ENCODE measurements at regions not wholly inside any gene's neighbourhood (a gene's known extent, or its start where the extent isn't known, plus 50 kb on each side); places are given as distances from the start of the nearest gene placed in this dataset.

- WGBS, 2 experiments (ENCODE audit: insufficient coverage in 2 of 2): 96 to 97% methylated on average over 4 to 6 of the region's 7 CpGs
Observed at GRCh38 chr1:81032374-81032773, 768.4 kb upstream of the ADGRL2 start.

DNA sequence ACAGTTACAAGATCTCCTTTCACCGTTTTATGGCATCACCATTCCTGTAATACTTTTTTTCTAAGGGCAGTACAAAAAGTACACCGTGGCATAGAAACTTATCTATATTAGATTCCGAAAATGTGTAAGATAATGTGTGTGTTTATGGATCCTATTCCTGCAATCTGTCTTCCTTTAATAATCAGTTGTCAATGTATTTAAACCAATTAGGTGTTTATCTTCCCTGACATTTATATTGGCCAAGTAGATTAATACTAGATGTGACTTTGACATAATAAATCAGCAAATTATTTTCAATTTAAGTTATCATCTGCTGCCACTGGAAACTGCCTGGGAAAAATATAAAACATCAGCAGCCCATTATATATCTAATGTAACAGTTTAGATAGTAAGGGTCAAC lies 770.3 kb upstream of the ADGRL2 start:
- no CpG with 5 or more reads among the region's 3 CpGs for whole genome bisulfite sequencing, 2 experiments (ENCODE audit: insufficient coverage in 2 of 2)
- Histone ChIP-seq H3K9me3 (ENCODE audit: control insufficient read depth, low read length) (no peaks in the 10 kb centered on the region), H3K4me3 (ENCODE audit: extremely low read depth, insufficient read depth, low read length, poor library complexity, severe bottlenecking) (no peak overlapping the region), H3K4me1 (ENCODE audit: control insufficient read depth, insufficient read depth, low read length, poor library complexity, severe bottlenecking) (no peaks in the 10 kb centered on the region), H3K36me3 (ENCODE audit: control insufficient read depth, insufficient read depth, low read length) (no peaks in the 10 kb centered on the region), H3K27ac (ENCODE audit: low read depth, low read length, severe bottlenecking) (no peak overlapping the region)

More at GRCh38 chr1:81032374-81032773, 768.4 kb upstream of the ADGRL2 start:
- Histone ChIP-seq H3K4me1 (ENCODE audit: control insufficient read depth, insufficient read depth, low read length, poor library complexity, severe bottlenecking) (no peaks in the 10 kb centered on the region), H3K36me3 (ENCODE audit: control insufficient read depth, insufficient read depth, low read length) (no peaks in the 10 kb centered on the region), H3K9me3 (ENCODE audit: control insufficient read depth, low read length) (no peaks in the 10 kb centered on the region), H3K4me3 (ENCODE audit: extremely low read depth, insufficient read depth, low read length, poor library complexity, severe bottlenecking) (no peak overlapping the region), H3K27ac (ENCODE audit: low read depth, low read length, severe bottlenecking) (no peak overlapping the region)

- Histone ChIP-seq H3K4me3 (ENCODE audit: extremely low read depth, insufficient read depth, low read length, poor library complexity, severe bottlenecking) (no peak overlapping the region), H3K4me1 (ENCODE audit: control insufficient read depth, insufficient read depth, low read length, poor library complexity, severe bottlenecking) (no peaks in the 10 kb centered on the region), H3K27ac (ENCODE audit: low read depth, low read length, severe bottlenecking) (no peak overlapping the region), H3K9me3 (ENCODE audit: control insufficient read depth, low read length) (no peaks in the 10 kb centered on the region), H3K36me3 (ENCODE audit: control insufficient read depth, insufficient read depth, low read length) (no peaks in the 10 kb centered on the region)
- whole genome bisulfite sequencing, 2 experiments (ENCODE audit: insufficient coverage in 2 of 2): 80% methylated on average over 1 of the region's 1 CpG; no CpG with 5 or more reads in 1 of the 2 experiments
Observed at GRCh38 chr1:81029266-81029665, 771.5 kb upstream of the ADGRL2 start.

DNA sequence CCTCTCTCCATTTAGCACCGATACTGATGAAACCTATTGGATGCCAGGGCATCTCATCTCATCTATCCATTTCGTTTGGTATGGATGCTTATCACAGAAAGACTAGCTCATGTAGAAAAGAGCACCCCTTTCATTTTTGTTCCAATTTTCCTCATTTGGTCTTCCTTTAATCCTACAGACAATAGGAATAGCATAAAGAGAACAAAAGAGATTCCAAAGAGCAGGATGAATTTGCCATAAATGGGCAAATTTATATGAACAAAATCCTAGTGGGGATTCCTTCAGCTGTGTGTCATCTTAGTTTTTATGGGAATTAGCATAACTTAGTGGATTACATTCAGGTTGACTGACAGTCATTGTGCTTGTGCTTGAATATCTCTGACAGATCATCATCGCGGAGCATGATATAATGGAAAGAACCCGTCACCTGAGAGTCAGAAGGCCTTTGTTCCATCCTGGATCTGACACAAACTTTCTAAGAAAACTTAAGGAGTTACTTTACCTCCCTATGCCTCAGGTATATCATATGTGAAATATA lies 777.5 kb upstream of the ADGRL2 start:
- peaks cover 3% of the 10 kb centered on the region for H3K4me1 ChIP-seq (ENCODE audit: control insufficient read depth, insufficient read depth, low read length, poor library complexity, severe bottlenecking)
- WGBS, 2 experiments (ENCODE audit: insufficient coverage in 2 of 2): 90 to 94% methylated on average over 4 of the region's 5 CpGs
- H3K4me3 ChIP-seq (ENCODE audit: extremely low read depth, insufficient read depth, low read length, poor library complexity, severe bottlenecking): no peak overlapping the region
- no peaks in the 10 kb centered on the region for H3K36me3 ChIP-seq (ENCODE audit: control insufficient read depth, insufficient read depth, low read length)
- H3K27ac ChIP-seq (ENCODE audit: low read depth, low read length, severe bottlenecking): no peak overlapping the region
- no peaks in the 10 kb centered on the region for H3K9me3 ChIP-seq (ENCODE audit: control insufficient read depth, low read length)

- Histone ChIP-seq H3K36me3 (ENCODE audit: control insufficient read depth, insufficient read depth, low read length) (no peaks in the 10 kb centered on the region), H3K27ac (ENCODE audit: low read depth, low read length, severe bottlenecking) (no peak overlapping the region), H3K9me3 (ENCODE audit: control insufficient read depth, low read length) (no peaks in the 10 kb centered on the region), H3K4me3 (ENCODE audit: extremely low read depth, insufficient read depth, low read length, poor library complexity, severe bottlenecking) (no peak overlapping the region), H3K4me1 (ENCODE audit: control insufficient read depth, insufficient read depth, low read length, poor library complexity, severe bottlenecking) (peaks cover 3% of the 10 kb centered on the region)
- no CpG with 5 or more reads among the region's 1 CpG for whole genome bisulfite sequencing, 2 experiments (ENCODE audit: insufficient coverage in 2 of 2)
Observed at GRCh38 chr1:81021134-81021533, 779.6 kb upstream of the ADGRL2 start.

- no peaks in the 10 kb centered on the region for H3K9me3 ChIP-seq (ENCODE audit: control insufficient read depth, low read length)
- H3K36me3 ChIP-seq (ENCODE audit: control insufficient read depth, insufficient read depth, low read length): no peaks in the 10 kb centered on the region
- no CpG with 5 or more reads among the region's 1 CpG for WGBS, 2 experiments (ENCODE audit: insufficient coverage in 2 of 2)
- H3K4me1 ChIP-seq (ENCODE audit: control insufficient read depth, insufficient read depth, low read length, poor library complexity, severe bottlenecking): peaks cover 3% of the 10 kb centered on the region
- H3K4me3 ChIP-seq (ENCODE audit: extremely low read depth, insufficient read depth, low read length, poor library complexity, severe bottlenecking): no peak overlapping the region
- H3K27ac ChIP-seq (ENCODE audit: low read depth, low read length, severe bottlenecking): no peak overlapping the region
Observed at GRCh38 chr1:81020506-81020905, 780.2 kb upstream of the ADGRL2 start.

DNA sequence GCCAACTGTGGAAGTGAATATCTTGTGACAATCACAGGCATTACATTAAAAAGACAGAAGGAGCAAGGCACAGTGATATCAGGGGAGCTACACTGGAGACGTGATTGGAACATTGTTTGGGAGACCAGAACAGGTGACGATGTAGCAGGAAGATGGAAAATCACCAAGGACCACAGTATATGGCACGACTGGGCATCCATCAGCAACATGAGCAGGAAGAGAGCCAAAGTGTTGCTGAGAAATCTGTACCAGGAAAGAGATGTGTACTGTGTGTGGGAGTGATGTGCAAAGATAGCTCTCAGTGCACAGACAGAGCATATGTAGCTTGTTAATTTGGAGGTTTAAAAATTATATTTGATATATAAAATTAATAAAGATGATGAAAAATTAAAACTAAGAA lies 790.6 kb upstream of the ADGRL2 start:
- H3K4me1 ChIP-seq (ENCODE audit: control insufficient read depth, insufficient read depth, low read length, poor library complexity, severe bottlenecking): peaks cover 13% of the 10 kb centered on the region
- no peak overlapping the region for H3K4me3 ChIP-seq (ENCODE audit: extremely low read depth, insufficient read depth, low read length, poor library complexity, severe bottlenecking)
- H3K9me3 ChIP-seq (ENCODE audit: control insufficient read depth, low read length): no peaks in the 10 kb centered on the region
- H3K27ac ChIP-seq (ENCODE audit: low read depth, low read length, severe bottlenecking): no peak overlapping the region
- no peaks in the 10 kb centered on the region for H3K36me3 ChIP-seq (ENCODE audit: control insufficient read depth, insufficient read depth, low read length)
- 88 to 94% methylated on average over 3 of the region's 3 CpGs for WGBS, 2 experiments (ENCODE audit: insufficient coverage in 2 of 2)

GRCh38 chr1:81008293-81008692 lies 792.4 kb upstream of the ADGRL2 start:
- Histone ChIP-seq H3K36me3 (ENCODE audit: control insufficient read depth, insufficient read depth, low read length) (no peaks in the 10 kb centered on the region), H3K9me3 (ENCODE audit: control insufficient read depth, low read length) (no peaks in the 10 kb centered on the region), H3K4me1 (ENCODE audit: control insufficient read depth, insufficient read depth, low read length, poor library complexity, severe bottlenecking) (peaks cover 13% of the 10 kb centered on the region), H3K4me3 (ENCODE audit: extremely low read depth, insufficient read depth, low read length, poor library complexity, severe bottlenecking) (no peak overlapping the region), H3K27ac (ENCODE audit: low read depth, low read length, severe bottlenecking) (peak overlapping the region; percentile 10)
- WGBS, 2 experiments (ENCODE audit: insufficient coverage in 2 of 2): no CpG with 5 or more reads among the region's 2 CpGs

DNA sequence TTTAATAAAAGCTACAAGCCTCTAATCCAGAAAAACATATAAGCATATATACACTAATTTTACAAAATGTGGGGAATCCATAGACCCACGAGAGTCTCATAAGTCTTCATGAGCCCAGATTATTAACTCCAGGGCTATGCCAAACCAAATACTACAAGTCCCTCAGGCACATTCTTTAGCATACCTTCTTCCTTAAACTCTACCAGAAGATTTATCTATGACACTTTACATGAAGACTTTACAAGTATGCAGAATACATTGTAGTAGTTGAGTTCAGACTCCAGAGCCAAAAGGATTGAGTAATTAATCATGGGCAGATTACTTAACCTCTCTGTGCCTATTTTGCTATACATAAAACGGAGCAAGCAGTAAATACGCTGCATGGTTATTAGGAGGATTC lies 793.7 kb upstream of the ADGRL2 start:
- peaks cover 13% of the 10 kb centered on the region for H3K4me1 ChIP-seq (ENCODE audit: control insufficient read depth, insufficient read depth, low read length, poor library complexity, severe bottlenecking)
- H3K27ac ChIP-seq (ENCODE audit: low read depth, low read length, severe bottlenecking): no peak overlapping the region
- WGBS, 2 experiments (ENCODE audit: insufficient coverage in 2 of 2): 100% methylated on average over 1 of the region's 3 CpGs; no CpG with 5 or more reads in 1 of the 2 experiments
- H3K36me3 ChIP-seq (ENCODE audit: control insufficient read depth, insufficient read depth, low read length): no peaks in the 10 kb centered on the region
- H3K9me3 ChIP-seq (ENCODE audit: control insufficient read depth, low read length): no peaks in the 10 kb centered on the region
- no peak overlapping the region for H3K4me3 ChIP-seq (ENCODE audit: extremely low read depth, insufficient read depth, low read length, poor library complexity, severe bottlenecking)

- Histone ChIP-seq H3K27ac (ENCODE audit: low read depth, low read length, severe bottlenecking) (no peak overlapping the region), H3K9me3 (ENCODE audit: control insufficient read depth, low read length) (no peaks in the 10 kb centered on the region), H3K4me1 (ENCODE audit: control insufficient read depth, insufficient read depth, low read length, poor library complexity, severe bottlenecking) (peaks cover 13% of the 10 kb centered on the region), H3K36me3 (ENCODE audit: control insufficient read depth, insufficient read depth, low read length) (no peaks in the 10 kb centered on the region), H3K4me3 (ENCODE audit: extremely low read depth, insufficient read depth, low read length, poor library complexity, severe bottlenecking) (no peak overlapping the region)
- 82 to 88% methylated on average over 4 to 5 of the region's 5 CpGs for WGBS, 2 experiments (ENCODE audit: insufficient coverage in 2 of 2)
Observed at GRCh38 chr1:81006502-81006901, 794.2 kb upstream of the ADGRL2 start.

DNA sequence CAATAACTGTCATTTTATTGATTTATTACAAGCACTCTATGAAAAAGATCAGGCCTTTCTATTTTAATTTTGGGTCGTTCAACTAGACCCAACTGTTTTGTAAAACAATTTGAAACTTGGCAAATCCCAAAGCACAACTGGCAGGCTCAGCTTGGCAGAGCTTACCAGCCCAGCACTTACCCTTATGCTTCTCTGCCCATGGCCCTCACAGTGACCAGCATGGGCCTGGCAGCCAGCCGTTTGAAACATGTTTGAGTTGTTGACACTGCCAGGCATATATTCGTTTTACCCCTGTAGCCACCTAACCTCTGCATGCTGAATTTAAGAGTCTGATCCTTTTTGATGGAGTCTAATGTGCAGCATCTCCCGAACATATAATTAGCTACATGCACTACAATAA lies 796.7 kb upstream of the ADGRL2 start:
- Histone ChIP-seq H3K4me3 (ENCODE audit: extremely low read depth, insufficient read depth, low read length, poor library complexity, severe bottlenecking) (no peak overlapping the region), H3K27ac (ENCODE audit: low read depth, low read length, severe bottlenecking) (no peak overlapping the region), H3K36me3 (ENCODE audit: control insufficient read depth, insufficient read depth, low read length) (no peaks in the 10 kb centered on the region), H3K9me3 (ENCODE audit: control insufficient read depth, low read length) (no peaks in the 10 kb centered on the region), H3K4me1 (ENCODE audit: control insufficient read depth, insufficient read depth, low read length, poor library complexity, severe bottlenecking) (peaks cover 13% of the 10 kb centered on the region)
- 64 to 100% methylated on average over 1 to 2 of the region's 4 CpGs for WGBS, 2 experiments (ENCODE audit: insufficient coverage in 2 of 2)
